SIG-M5 treated with dmso at 0.1 percent for 504 hours (cell line): ENCODE measurements at regions not wholly inside any gene's neighbourhood (a gene's known extent, or its start where the extent isn't known, plus 50 kb on each side); places are given as distances from the start of the nearest gene placed in this dataset.
"Not testable (repeated sequence)": the region's sequence is repeated elsewhere in the genome, so short reads cannot be mapped to it uniquely, and the experiment has no call there.

Experiments
- DNase-seq: peaks from one replicate; lab custom pipeline; 2025; ENCODE audit not compliant: unreplicated experiment; lab: John Stamatoyannopoulos, UW

- DNase-seq = no peak
These were observed 51.1 kb upstream of the NUDT6 start for GRCh38 chr4:122973465-122973864.

DNA sequence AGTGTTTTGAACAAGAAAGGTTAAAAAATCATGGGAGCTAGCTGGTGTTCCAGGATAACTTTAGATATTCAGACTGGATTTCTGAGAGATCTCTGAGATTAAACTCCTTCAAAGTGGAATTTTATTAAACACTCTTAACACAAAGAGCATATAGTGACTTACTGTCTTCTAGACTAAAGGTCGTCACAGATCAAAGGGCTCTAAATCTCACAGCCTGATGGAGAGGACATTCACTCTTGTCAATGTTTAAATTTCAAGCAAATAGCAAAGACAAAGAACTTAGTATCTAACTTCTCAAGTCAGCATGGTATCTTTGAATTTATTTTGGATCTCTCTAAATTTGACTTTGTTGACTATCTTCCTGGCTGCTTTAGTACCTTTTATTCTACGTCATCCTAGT is 53.7 kb upstream of the NUDT6 start:
- no peak for DNase-seq

- DNase-seq = no peak
These were observed 54.7 kb upstream of the NUDT6 start for GRCh38 chr4:122977103-122977502.

DNA sequence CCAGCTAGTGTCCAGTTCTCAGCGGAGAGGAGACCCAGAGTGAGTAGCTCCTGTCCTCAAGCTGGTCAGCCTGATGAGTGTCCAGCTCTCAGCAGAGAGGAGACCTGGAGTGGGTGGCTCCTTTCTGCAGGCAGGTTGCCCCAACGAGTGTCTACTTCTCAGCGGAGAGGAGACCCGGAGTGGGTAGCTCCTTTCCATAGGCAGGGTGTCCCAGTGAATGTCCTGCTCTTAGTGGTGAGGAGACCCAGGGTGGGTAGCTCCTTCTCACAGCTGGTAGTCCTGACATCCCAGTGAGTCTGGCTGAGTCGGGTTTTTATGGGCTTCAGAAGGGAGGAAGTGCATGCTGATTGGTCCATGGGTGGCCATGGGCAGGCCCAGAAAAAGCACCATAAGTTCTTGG is 55.7 kb upstream of the NUDT6 start:
- no peak for DNase-seq

- DNase-seq = no peak
These were observed 56.4 kb upstream of the NUDT6 start for GRCh38 chr4:122978789-122979188.

GRCh38 chr4:122980860-122981259 is 58.5 kb upstream of the NUDT6 start:
- DNase-seq = no peak

- DNase-seq = no peak
These were observed 66.3 kb upstream of the NUDT6 start for GRCh38 chr4:122988696-122989095.

DNA sequence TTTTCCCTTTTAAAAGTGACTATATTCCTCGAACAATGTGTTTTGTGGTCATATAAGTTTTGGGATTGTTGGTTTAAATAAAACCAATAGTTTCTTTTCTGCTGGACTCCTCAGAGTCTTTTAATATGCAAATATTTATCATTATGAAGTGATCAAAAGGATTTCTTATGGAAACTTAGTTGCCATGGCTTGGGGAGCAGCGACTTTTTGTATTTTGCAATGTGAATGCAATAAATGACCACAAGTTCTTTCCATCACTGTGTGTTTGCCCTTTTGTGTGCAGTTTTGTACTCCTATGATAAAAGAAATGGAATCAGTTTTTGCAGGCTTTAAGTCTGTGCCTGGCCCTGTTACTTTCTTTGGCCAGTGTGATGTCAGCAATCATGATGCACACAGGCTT is 68.5 kb upstream of the NUDT6 start:
- DNase-seq = no peak

GRCh38 chr4:122992057-122992456 is 69.7 kb upstream of the NUDT6 start:
- no peak for DNase-seq

DNA sequence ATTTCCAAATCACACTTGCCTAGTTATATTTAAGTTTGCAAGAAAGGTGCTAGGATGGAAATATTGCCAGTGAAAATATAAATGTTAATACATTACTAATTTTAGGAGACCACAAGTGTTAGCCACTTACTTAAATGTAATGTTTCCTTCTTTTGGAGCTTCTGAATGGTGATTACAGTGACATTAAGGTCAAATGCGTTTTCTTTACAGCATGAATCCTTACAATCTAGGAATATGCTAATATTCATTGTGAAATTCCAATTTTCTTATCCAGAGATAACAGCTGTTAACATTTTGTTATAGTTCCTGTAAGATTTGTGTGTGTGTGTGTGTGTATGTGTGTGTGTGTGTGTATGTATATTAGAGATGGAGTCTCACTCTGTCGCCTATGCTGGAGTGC is 70.2 kb upstream of the NUDT6 start:
- DNase-seq = no peak

DNA sequence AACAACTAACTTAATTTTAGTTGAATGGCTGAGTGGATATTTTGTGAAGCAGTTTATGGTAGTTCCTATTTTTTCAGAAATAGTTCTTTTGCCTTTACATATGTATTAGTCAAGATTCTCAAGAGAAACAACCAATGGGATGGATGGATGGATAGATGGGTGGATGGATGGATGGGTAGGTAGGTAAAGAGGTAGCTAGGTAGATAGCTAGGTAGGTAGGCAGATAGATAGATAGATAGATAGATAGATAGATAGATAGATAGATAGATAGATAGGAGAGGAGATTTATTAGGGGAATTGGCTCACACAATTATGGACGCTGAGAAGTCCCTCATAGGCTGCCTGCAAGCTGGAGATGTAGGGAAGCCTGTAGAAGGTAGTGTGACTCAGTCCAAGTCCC is 74.0 kb upstream of the NUDT6 start:
- no peak for DNase-seq

DNA sequence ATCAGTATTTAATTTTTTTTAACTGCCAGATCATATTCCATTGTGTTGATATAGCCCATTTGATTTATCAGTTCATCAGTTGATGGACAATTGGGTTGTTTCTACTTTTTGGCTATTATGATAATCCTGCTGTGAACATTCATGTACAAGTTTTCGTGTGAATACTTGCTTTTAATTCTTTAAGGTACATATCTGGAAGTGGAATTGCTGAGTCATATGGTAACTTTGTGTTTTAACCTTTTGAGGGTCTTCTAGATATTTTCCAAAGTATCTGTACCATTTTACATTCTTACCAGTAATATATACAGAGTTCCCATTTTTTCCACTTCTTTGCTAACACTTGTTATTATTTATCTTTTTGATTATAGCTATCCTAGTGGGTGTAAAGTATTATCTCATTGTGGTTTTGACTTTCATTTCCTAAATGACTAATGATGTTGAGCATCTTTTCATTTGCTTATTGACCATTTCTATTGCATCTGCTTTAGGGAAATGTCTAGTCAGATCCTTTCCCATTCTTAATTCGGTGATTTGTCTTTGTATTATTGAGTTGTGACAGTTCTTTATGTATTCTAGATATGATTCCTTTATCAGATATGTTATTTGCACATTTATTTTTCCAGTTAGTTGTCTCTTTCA is 75.2 kb upstream of the NUDT6 start:
- DNase-seq = no peak

DNA sequence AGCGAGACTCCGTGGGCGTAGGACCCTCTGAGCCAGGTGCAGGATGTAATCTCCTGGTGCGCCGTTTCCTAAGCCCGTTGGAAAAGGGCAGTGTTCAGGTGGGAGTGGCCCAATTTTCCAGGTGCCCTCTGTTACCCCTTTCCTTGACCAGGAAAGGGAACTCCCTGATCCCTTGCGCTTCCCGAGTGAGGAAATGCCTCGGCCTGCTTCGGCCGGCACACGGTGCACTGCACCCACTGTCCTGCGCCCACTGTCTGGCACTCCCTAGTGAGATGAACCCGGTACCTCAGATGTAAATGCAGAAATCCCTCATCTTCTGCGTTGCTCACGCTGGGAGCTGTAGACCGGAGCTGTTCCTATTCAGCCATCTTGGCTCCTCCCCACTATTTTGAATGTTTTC is 81.7 kb upstream of the NUDT6 start:
- not testable (repeated sequence) for DNase-seq

- not testable (repeated sequence) for DNase-seq
These were observed 82.7 kb upstream of the NUDT6 start for GRCh38 chr4:123005126-123005525.

DNA sequence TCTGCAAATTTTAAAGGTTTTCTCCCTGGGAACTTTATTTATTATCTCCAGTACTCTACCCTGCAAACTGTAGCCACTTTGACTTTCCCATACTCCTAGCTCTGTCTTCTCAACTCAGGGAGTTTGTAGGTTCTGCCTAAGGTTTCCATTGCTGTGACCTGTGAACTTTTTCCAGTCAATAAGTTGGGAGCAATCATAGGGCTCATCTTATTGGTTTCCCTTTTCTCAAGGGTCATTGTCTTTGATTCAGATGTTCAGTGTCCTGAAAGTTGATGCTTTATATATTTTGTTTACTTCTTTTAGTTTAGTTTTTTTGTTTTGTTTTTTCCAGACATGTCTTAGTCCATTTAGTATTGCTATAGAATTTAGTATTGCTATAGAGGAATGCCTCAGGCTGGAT is 85.3 kb upstream of the NUDT6 start:
- DNase-seq = no peak

DNA sequence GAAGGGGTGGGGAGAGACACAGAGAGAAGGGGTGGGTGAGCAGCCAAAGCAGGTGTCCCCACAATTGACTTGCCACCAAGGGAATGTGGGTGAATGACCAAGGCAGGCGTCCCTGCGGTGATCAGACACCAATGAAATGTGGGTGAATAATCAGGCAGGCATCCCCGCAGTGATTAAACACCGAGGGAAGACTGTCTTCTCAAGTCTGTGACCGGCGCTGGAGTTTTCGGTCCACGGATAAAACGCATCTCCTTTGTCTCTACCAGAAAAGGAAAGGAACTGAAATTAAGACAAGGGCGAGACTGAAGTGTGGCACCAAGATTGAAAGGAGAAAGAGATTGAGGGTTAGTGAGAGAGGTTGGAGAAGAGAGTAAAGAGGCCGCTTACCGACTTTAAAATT is 90.0 kb upstream of the NUDT6 start:
- DNase-seq = not testable (repeated sequence)

GRCh38 chr4:123014038-123014437 is 91.6 kb upstream of the NUDT6 start:
- DNase-seq = no peak

DNA sequence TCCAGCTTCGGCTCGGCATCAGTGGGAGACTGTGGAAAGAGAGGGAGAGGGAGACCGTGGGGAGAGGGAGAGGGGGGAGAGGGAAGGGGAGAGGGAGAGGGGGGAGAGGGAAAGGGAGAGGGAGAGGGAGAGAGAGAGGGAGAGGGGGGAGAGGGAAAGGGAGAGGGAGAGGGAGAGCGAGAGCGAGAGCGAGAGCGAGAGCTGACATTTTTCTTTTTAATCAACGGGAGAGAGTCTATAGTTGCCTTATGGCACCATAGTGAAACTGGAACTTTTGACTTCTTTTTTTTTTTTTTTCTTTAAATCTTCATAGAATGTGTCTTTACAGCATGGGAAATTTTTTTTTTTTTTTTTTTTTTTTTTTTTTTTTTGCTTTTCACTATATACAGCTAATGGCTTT is 94.7 kb upstream of the NUDT6 start:
- no peak for DNase-seq

DNA sequence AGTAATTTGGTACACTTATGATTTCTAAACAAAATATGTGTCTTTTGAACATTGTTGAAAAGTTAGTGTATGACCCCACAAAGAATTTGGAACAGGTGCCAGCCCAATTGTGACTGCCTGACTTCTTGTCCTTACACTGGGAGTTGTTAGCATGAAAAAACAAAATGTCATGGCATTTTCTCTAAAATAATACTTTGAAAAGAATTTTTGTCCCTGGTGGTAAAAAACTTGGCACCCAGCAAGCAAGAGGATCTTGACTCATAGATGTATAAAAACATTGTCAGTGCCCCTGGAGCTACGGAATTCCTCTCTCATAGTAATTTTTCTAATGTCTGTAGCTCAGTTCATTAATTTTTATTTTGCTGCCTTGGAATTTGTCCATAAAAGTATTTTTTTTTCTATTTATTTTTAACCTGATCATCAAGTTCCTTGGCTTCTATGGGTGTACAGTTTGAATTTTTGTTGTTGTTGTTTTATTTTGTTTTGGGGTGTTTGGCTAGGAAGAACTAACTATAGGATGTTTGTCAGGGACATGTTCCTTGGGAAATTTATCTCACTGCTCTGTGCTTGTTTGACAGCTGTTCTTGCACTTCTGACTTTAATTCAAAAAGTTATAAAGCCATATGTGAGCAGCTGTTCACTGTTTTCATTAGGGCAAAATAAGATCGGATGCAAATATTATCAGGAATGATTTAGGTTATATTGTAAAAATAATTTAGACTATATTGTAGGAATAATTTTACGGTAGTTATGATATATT is 95.4 kb upstream of the NUDT6 start:
- DNase-seq = no peak

- no peak for DNase-seq
These were observed 96.0 kb upstream of the NUDT6 start for GRCh38 chr4:123018396-123018775.

DNA sequence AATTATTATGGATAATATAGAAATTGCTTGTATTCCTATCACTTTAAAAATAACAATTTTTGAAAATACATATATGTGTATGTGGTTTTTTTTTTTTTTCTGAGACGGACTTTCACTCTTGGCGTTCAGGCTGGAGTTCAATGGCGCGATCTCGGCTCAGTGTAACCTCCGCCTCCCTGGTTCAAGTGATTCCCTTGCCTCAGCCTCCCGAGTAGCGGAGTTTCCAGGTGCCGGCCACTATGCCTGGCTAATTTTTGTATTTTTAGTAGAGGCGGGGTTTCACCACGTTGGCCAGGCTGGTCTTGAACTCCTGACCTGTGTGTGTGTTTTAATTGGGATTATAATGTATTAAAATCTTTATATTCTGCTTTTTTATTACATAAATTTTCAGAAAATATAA is 97.9 kb upstream of the NUDT6 start:
- DNase-seq = no peak

DNA sequence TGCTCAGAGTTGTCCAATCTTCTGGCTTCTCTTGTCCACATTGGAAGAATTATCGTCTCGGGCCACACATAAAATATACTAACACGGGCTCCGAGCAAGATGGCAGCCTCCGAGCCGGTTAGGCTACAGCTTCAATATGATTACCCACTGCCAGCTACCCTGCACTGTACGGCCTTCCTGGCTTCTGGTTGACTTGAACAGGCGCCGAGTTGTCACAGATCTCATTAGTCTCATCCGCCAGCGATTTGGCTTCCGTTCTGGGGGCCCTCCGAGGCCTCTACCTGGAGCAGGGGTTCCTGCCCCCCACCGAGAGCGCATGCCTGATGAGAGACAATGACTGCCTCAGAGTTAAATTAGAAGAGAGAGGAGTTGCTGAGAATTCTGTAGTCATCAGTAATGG is 101.2 kb upstream of the NUDT6 start:
- no peak for DNase-seq

GRCh38 chr4:123024710-123025109 is 102.3 kb upstream of the NUDT6 start:
- no peak for DNase-seq
